ENCODE measurements at regions not wholly inside any gene's neighbourhood (a gene's known extent, or its start where the extent isn't known, plus 50 kb on each side); places are given as distances from the start of the nearest gene placed in this dataset.
"Not testable (repeated sequence)": the region's sequence is repeated elsewhere in the genome, so short reads cannot be mapped to it uniquely, and the experiment has no call there.

GRCh38 chr4:54409270-54409817 is 180.3 kb downstream of the PDGFRA start:
- DNase-seq: not testable (repeated sequence)

- no peak for DNase-seq
These were observed 185.5 kb downstream of the PDGFRA start for GRCh38 chr4:54414545-54414944.

- no peak for DNase-seq
These were observed 188.4 kb downstream of the PDGFRA start for GRCh38 chr4:54417476-54417875.

GRCh38 chr4:54418468-54418867 is 189.4 kb downstream of the PDGFRA start:
- no peak for DNase-seq

GRCh38 chr4:54423066-54423465 is 194.0 kb downstream of the PDGFRA start:
- DNase-seq: no peak

- no peak for DNase-seq
These were observed 198.7 kb downstream of the PDGFRA start for GRCh38 chr4:54427826-54428225.

- DNase-seq: no peak
These were observed 199.8 kb downstream of the PDGFRA start for GRCh38 chr4:54428940-54429339.

GRCh38 chr4:54433686-54434085 is 204.6 kb downstream of the PDGFRA start:
- DNase-seq: no peak

GRCh38 chr4:54439831-54440243 is 210.7 kb downstream of the PDGFRA start:
- DNase-seq: peak; percentile 55

- no peak for DNase-seq
These were observed 211.5 kb downstream of the PDGFRA start for GRCh38 chr4:54440394-54441136.

GRCh38 chr4:54445866-54446265 is 211.9 kb upstream of the KIT start:
- no peak for DNase-seq

- no peak for DNase-seq
These were observed 211.2 kb upstream of the KIT start for GRCh38 chr4:54446581-54446980.

GRCh38 chr4:54447304-54447703 is 210.5 kb upstream of the KIT start:
- no peak for DNase-seq

- no peak for DNase-seq
These were observed 207.8 kb upstream of the KIT start for GRCh38 chr4:54449999-54450398.

GRCh38 chr4:54466960-54467359 is 190.8 kb upstream of the KIT start:
- DNase-seq: not testable (repeated sequence)

GRCh38 chr4:54473077-54473545 is 184.6 kb upstream of the KIT start:
- no peak for DNase-seq

GRCh38 chr4:54473798-54474197 is 184.0 kb upstream of the KIT start:
- DNase-seq: no peak

- no peak for DNase-seq
These were observed 182.2 kb upstream of the KIT start for GRCh38 chr4:54475546-54475945.

GRCh38 chr4:54482529-54483200 is 175.1 kb upstream of the KIT start:
- DNase-seq: no peak

GRCh38 chr4:54484383-54484782 is 173.4 kb upstream of the KIT start:
- DNase-seq: no peak

- DNase-seq: no peak
These were observed 170.3 kb upstream of the KIT start for GRCh38 chr4:54487491-54487890.

- DNase-seq: no peak
These were observed 163.9 kb upstream of the KIT start for GRCh38 chr4:54493862-54494261.

GRCh38 chr4:54495091-54495490 is 162.7 kb upstream of the KIT start:
- DNase-seq: no peak

GRCh38 chr4:54495641-54496040 is 162.1 kb upstream of the KIT start:
- DNase-seq: no peak
